ENCODE measurements at regions not wholly inside any gene's neighbourhood (a gene's known extent, or its start where the extent isn't known, plus 50 kb on each side); places are given as distances from the start of the nearest gene placed in this dataset.

DNA sequence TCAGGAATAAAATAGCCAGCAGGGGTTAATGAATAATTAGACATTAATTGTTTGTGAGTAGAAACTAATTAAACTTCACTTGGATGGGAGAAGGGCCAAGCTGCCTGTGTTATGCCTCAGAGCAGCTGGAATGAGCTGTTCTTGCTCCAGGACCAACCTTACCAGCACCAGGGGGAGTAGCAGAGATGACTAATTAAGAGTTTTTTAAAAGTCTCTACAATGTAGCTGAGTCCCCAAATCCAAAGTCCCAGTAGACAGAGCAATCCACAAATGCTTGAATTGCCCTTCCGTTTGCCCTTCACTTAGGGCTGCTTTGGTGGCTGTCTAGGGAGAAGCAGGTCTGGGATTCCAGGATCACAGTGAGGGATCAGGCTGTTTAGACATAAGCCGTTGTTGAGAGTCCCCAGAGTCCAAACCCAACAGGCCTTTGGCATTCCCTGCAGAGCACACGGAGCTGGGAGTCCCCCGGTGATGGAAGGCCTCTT lies 59.4 kb downstream of the RHOB start (continued):
- TF ChIP-seq CENPT (CRISPR knock-in tag; IDR thresholded peaks at IDR 0.05; ENCODE audit: low read depth) (no peak), ZNF800 (CRISPR knock-in tag; IDR thresholded peaks at IDR 0.05) (0 out of 2 replicates have a peak, but pooled peaks have one; percentile 58), SAP130 (CRISPR knock-in tag; IDR thresholded peaks at IDR 0.05; ENCODE audit: low read depth) (peak; percentile 23; the same call in 1 of the 2 replicates), IRF2 (CRISPR knock-in tag; IDR thresholded peaks at IDR 0.05) (peak; percentile 42; the same call in 1 of the 2 replicates), ZNF329 (CRISPR knock-in tag; IDR thresholded peaks at IDR 0.05; ENCODE audit: low read depth) (no peak), ZSCAN20 (CRISPR knock-in tag; IDR thresholded peaks at IDR 0.05; ENCODE audit: borderline replicate concordance) (peak; percentile 99), ARNT2 (CRISPR knock-in tag; IDR thresholded peaks at IDR 0.05; ENCODE audit: low read depth) (no peak), NFE2L1 (CRISPR knock-in tag; IDR thresholded peaks at IDR 0.05; ENCODE audit: borderline replicate concordance) (no peak), CHCHD3 (CRISPR knock-in tag; IDR thresholded peaks at IDR 0.05) (no peak), ZNF180 (CRISPR knock-in tag; IDR thresholded peaks at IDR 0.05; ENCODE audit: borderline replicate concordance, low read depth) (no peak), TEAD2 (CRISPR knock-in tag; IDR thresholded peaks at IDR 0.05) (no peak), ZNF496 (CRISPR knock-in tag; IDR thresholded peaks at IDR 0.05; ENCODE audit: insufficient replicate concordance) (no peak), ZNF350 (CRISPR knock-in tag; IDR thresholded peaks at IDR 0.05; ENCODE audit: borderline replicate concordance, low read depth) (no peak), ZNF746 (CRISPR knock-in tag; IDR thresholded peaks at IDR 0.05) (no peak), STAG1 (CRISPR knock-in tag; IDR thresholded peaks at IDR 0.05) (peak; percentile 65), CHD2 (IDR thresholded peaks at IDR 0.05; ENCODE audit: low read depth, low read length) (no peak), ZNF296 (CRISPR knock-in tag; conservative IDR thresholded peaks at IDR 0.05) (no peak), ZNF121 (CRISPR knock-in tag; IDR thresholded peaks at IDR 0.05) (no peak), FOXP4 (CRISPR knock-in tag; IDR thresholded peaks at IDR 0.05) (peak; percentile 33; the same call in 1 of the 2 replicates), ZNF546 (CRISPR knock-in tag; conservative IDR thresholded peaks at IDR 0.05) (no peak), GZF1 (CRISPR knock-in tag; IDR thresholded peaks at IDR 0.05) (no peak), ZNF10 (CRISPR knock-in tag; IDR thresholded peaks at IDR 0.05; ENCODE audit: borderline replicate concordance, low read depth) (no peak), ZSCAN21 (CRISPR knock-in tag; IDR thresholded peaks at IDR 0.05; ENCODE audit: borderline replicate concordance) (no peak), ZFP36 (IDR thresholded peaks at IDR 0.05; ENCODE audit: borderline replicate concordance, low read depth, low read length, partially characterized antibody) (no peak), ZKSCAN5 (CRISPR knock-in tag; IDR thresholded peaks at IDR 0.05) (no peak)
- TF ChIP-seq, protein P1, sequence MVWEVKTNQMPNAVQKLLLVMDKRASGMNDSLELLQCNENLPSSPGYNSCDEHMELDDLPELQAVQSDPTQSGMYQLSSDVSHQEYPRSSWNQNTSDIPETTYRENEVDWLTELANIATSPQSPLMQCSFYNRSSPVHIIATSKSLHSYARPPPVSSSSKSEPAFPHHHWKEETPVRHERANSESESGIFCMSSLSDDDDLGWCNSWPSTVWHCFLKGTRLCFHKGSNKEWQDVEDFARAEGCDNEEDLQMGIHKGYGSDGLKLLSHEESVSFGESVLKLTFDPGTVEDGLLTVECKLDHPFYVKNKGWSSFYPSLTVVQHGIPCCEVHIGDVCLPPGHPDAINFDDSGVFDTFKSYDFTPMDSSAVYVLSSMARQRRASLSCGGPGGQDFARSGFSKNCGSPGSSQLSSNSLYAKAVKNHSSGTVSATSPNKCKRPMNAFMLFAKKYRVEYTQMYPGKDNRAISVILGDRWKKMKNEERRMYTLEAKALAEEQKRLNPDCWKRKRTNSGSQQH (CRISPR knock-in tag; IDR thresholded peaks at IDR 0.05; ENCODE audit: low read depth), result no peak

All from HepG2 (cell line).